ENCODE measurements at regions not wholly inside any gene's neighbourhood (a gene's known extent, or its start where the extent isn't known, plus 50 kb on each side); places are given as distances from the start of the nearest gene placed in this dataset.

DNA sequence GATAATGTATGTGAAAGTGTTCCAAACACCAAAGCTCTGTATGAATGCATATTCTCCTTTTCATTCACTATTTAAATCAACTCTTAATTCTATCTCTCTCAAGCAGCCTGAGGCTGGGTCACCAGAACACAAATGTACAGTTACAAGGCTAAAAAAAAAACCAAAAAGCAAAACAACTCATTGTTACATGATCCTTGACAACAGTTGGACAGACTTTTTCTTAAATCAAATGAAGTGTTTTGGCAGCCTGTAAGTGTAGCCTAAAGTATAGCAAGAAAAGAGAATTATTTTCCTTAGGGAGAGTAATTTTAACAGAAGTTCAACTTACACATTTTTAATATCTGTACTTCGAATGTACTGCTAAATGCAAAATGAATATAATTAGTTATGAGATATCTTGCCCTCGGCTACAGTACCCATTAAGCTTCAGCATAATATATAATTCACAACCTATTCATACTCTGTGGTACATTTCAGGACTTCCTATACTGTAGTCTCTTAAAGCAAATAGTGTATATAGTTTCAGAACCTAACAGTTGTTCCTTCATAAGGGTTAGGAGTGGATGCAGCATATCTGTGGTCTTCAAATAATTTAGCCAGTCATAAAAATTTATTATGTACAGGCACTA, 214.0 kb upstream of the BTG1 start:
- TF ChIP-seq, protein P1, sequence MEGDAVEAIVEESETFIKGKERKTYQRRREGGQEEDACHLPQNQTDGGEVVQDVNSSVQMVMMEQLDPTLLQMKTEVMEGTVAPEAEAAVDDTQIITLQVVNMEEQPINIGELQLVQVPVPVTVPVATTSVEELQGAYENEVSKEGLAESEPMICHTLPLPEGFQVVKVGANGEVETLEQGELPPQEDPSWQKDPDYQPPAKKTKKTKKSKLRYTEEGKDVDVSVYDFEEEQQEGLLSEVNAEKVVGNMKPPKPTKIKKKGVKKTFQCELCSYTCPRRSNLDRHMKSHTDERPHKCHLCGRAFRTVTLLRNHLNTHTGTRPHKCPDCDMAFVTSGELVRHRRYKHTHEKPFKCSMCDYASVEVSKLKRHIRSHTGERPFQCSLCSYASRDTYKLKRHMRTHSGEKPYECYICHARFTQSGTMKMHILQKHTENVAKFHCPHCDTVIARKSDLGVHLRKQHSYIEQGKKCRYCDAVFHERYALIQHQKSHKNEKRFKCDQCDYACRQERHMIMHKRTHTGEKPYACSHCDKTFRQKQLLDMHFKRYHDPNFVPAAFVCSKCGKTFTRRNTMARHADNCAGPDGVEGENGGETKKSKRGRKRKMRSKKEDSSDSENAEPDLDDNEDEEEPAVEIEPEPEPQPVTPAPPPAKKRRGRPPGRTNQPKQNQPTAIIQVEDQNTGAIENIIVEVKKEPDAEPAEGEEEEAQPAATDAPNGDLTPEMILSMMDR (IDR thresholded peaks at IDR 0.05), result no peak
- TF ChIP-seq POLR2A (IDR thresholded peaks at IDR 0.05), result no peak

All from thyroid gland (tissue), 4 donors.